Breast epithelium (tissue), 3 donors: ENCODE measurements at regions not wholly inside any gene's neighbourhood (a gene's known extent, or its start where the extent isn't known, plus 50 kb on each side); places are given as distances from the start of the nearest gene placed in this dataset.

ENCODE experiments used
- CTCF ChIP-seq, 3 donors: fragments of 450-650 bp; IDR thresholded peaks; one replicate each; pipeline ENCODE4 v1.5.1; 2016 to 2017; ENCODE audit warnings: antibody characterized with exemption in 3 of 3, mild to moderate bottlenecking in 3 of 3, moderate library complexity in 3 of 3
- POLR2AphosphoS5 ChIP-seq, 3 donors: sonication (generic); formaldehyde crosslinking; IDR thresholded peaks; one replicate each; pipeline ENCODE4 v1.6.1; 2017; ENCODE audit warnings: antibody characterized with exemption in 3 of 3

- no peak for TF ChIP-seq CTCF (IDR thresholded peaks at IDR 0.05)
- no peak for TF ChIP-seq POLR2AphosphoS5 (IDR thresholded peaks at IDR 0.05)
Observed at GRCh38 chr4:137722910-137723309, 190.6 kb upstream of the PCDH18 start.
